BLaER1 treated with 17β-estradiol and CSF1 and Interleukin-3, amounts not matched to agents 10 nM and 100 nM (cell line): ENCODE measurements at regions not wholly inside any gene's neighbourhood (a gene's known extent, or its start where the extent isn't known, plus 50 kb on each side); places are given as distances from the start of the nearest gene placed in this dataset.

ENCODE experiments used
- H3K27ac ChIP-seq, 11 experiments: shearing (Covaris generic); formaldehyde crosslinking; 2 replicates each; pipeline ENCODE4 v1.8.1; 2022
- H3K27me3 ChIP-seq, 11 experiments: shearing (Covaris generic); formaldehyde crosslinking; 2 replicates each; pipeline ENCODE4 v1.8.1; 2022
- H3K36me3 ChIP-seq, 11 experiments: shearing (Covaris generic); formaldehyde crosslinking; 2 replicates each; pipeline ENCODE4 v1.8.1; 2022
- H3K4me1 ChIP-seq, 10 experiments: shearing (Covaris generic); formaldehyde crosslinking; 2 replicates each; pipeline ENCODE4 v1.8.1; 2022
- H3K4me2 ChIP-seq, 11 experiments: shearing (Covaris generic); formaldehyde crosslinking; 2 replicates each; pipeline ENCODE4 v1.8.1; 2022
- H3K4me3 ChIP-seq, 10 experiments: shearing (Covaris generic); formaldehyde crosslinking; 2 replicates each; pipeline ENCODE4 v1.8.1; 2022
- H3K9ac ChIP-seq, 11 experiments: shearing (Covaris generic); formaldehyde crosslinking; 2 replicates each; pipeline ENCODE4 v1.8.1; 2022
- H3K9me3 ChIP-seq, 11 experiments: shearing (Covaris generic); formaldehyde crosslinking; replicated peaks in 1 of 11; 2 replicates each; pipeline ENCODE4 v1.8.1; 2022
- H4K20me1 ChIP-seq, 11 experiments: shearing (Covaris generic); formaldehyde crosslinking; 2 replicates each; pipeline ENCODE4 v1.8.1; 2022
- Cebpa-rat ChIP-seq, 11 experiments: shearing (Covaris generic); IDR thresholded peaks; 2 replicates each; pipeline ENCODE4 v1.8.1; 2022

DNA sequence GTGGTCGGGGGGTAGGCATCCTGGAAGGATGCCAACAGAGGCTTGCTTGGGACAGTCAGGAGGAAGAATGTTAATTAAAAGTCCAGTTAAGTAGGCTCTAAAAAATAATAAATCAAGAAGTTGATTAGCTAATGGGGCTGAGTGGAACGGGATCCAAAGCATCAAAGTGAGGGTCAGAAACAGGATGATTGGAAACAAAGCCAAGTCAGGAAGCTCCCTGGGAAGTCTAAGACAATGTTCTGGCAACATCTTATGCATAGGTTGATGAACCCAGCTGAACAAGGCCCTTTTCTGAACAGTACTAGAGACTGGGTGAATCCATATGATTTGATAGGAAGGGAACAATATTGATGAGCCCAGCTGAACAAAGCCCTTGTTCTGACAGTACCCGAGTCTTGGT, 50.2 kb upstream of the STARD4 start:
- no peak for TF ChIP-seq Cebpa-rat (IDR thresholded peaks at IDR 0.05)
- peaks cover 0 to 11% (median 6%) of the 10 kb centered on the region in 11 experiments; a peak in 7 of 22 replicates for H3K9me3 ChIP-seq
- H3K4me2 ChIP-seq: no peak overlapping the region
- no peaks in the 10 kb centered on the region for H3K27me3 ChIP-seq
- peaks cover 0 to 14% (median 9%) of the 10 kb centered on the region in 10 experiments; a peak in 13 of 20 replicates for H3K4me1 ChIP-seq
- no peak overlapping the region for H3K4me3 ChIP-seq
- H3K9ac ChIP-seq: no peak overlapping the region
- no peaks in the 10 kb centered on the region for H3K36me3 ChIP-seq
- H4K20me1 ChIP-seq: no peaks in the 10 kb centered on the region
- no peak overlapping the region; a peak in 3 of 22 replicates for H3K27ac ChIP-seq
